Small intestine (tissue), 7 donors: ENCODE measurements at regions not wholly inside any gene's neighbourhood (a gene's known extent, or its start where the extent isn't known, plus 50 kb on each side); places are given as distances from the start of the nearest gene placed in this dataset.

Experiments
- DNase-seq, 2 donors: peaks; one replicate each; pipeline versions ENCODE4 v3.0.0 to v3.0.0-alpha.2; 2013
- FAIRE-seq: peaks from 2 replicates; lab custom pipeline; 2012; peaks lifted over from hg19 to GRCh38; lab: Jason Lieb, UNC
- H3K27ac ChIP-seq, 3 donors: one replicate each; pipeline ENCODE4 v1.5.1; 2013; ENCODE audit warnings: low read length in 2 of 3, mild to moderate bottlenecking in 2 of 3, control low read depth in 1 of 3, inconsistent platforms in 1 of 3, low read depth in 1 of 3, moderate library complexity in 1 of 3
- H3K27me3 ChIP-seq, 3 donors: one replicate each; pipeline ENCODE4 v1.6.1; 2013; ENCODE audit warnings: low read length in 3 of 3, inconsistent platforms in 1 of 3; ENCODE audit not compliant: control insufficient read depth in 3 of 3, insufficient read depth in 3 of 3
- H3K36me3 ChIP-seq, 3 donors: one replicate each; pipeline ENCODE4 v1.6.1; 2013; ENCODE audit warnings: low read length in 3 of 3, inconsistent platforms in 1 of 3, low read depth in 1 of 3, mild to moderate bottlenecking in 1 of 3, moderate library complexity in 1 of 3; ENCODE audit not compliant: control insufficient read depth in 3 of 3, insufficient read depth in 2 of 3
- H3K4me1 ChIP-seq, 3 donors: one replicate each; pipeline ENCODE4 v1.6.1; 2013; ENCODE audit warnings: low read length in 2 of 3, inconsistent platforms in 1 of 3, low read depth in 1 of 3, mild to moderate bottlenecking in 1 of 3, moderate library complexity in 1 of 3; ENCODE audit not compliant: control insufficient read depth in 3 of 3, insufficient read depth in 2 of 3
- H3K4me3 ChIP-seq, 3 donors: one replicate each; pipeline ENCODE4 v1.5.1; 2013; ENCODE audit warnings: low read length in 3 of 3, control low read depth in 1 of 3, inconsistent platforms in 1 of 3, low read depth in 1 of 3, mild to moderate bottlenecking in 1 of 3, moderate library complexity in 1 of 3
- H3K9me3 ChIP-seq, 2 donors: one replicate each; pipeline ENCODE4 v1.6.1; 2013; ENCODE audit warnings: low read depth in 1 of 2, low read length in 1 of 2; ENCODE audit not compliant: control insufficient read depth in 2 of 2, insufficient read depth in 1 of 2
- WGBS, 3 donors: extraction: QIAGEN DNeasy Blood & Tissue Kit; methylation state at CpG; one replicate each; pipeline ENCODE4 v1.1.7; 2013; 5-methylcytosine and 5-hydroxymethylcytosine counted together
- donor health status: healthy with polysubstance abuse.
- donor health status: control.
- donor health status: control.
- donor health status: Bipolar disorder and iron deficiency.
- donor health status: healthy.

DNA sequence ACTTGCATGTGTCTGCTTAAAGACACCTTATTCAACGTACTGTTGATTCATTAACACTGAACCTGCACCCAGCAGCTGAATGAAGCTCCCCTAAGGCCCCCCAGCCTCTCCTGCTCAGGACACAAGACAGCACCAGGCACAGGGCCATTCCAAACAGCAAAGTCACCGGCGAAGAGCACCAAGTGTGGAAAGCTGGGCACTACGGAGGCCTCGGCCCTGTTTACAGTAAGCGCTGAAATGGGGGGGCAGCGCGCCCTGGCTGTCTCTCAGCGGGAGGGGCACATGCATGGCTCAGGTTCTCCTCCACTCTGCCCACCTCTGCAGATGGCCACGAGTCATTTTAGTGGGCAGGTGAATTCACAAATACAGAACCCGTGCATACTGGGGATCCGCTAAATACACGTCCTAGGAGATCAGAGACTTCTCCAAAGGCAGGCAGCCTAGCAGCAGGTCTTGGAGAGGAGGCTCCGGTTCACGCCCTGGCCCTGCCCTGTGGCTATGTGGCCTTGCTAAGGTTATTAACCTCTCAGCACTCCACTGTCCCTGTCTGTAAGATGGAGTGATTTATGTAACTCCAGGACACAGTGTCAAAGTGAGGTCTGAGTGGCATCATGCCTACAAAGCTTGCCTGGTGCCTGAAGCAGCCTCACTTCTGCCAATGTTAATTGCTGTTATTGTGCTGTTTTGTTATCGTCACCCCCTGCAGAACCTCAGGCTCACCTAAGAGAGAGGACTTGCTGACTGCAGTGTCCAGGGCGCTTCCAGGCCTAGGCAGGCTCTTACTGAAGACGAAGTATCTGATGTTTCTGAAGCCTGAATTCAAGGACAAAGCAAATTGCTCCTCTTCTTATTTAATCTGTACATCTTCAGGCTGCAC, 207.4 kb upstream of the SOX1 start:
- H3K4me3 ChIP-seq, result no peak overlapping the region
- no peak for FAIRE-seq

GRCh38 chr13:111860231-111860552, 206.8 kb upstream of the SOX1 start:
- no peaks in the 10 kb centered on the region for H3K9me3 ChIP-seq
- no peaks in the 10 kb centered on the region for H3K4me1 ChIP-seq
- FAIRE-seq (no peak), DNase-seq (no peak)
- H3K36me3 ChIP-seq, result no peaks in the 10 kb centered on the region
- no peak overlapping the region for H3K27ac ChIP-seq
- peaks cover 0 to 2% (median 0%) of the 10 kb centered on the region in 3 donors for H3K27me3 ChIP-seq
- H3K4me3 ChIP-seq, result no peak overlapping the region
- WGBS, 3 donors, result 51 to 64% (median 61%) methylated on average over 3 of the region's 3 CpGs

More for the DNA sequence above, 207.4 kb upstream of the SOX1 start:
- no peak for DNase-seq
- H3K27me3 ChIP-seq, result peaks cover 0 to 2% (median 0%) of the 10 kb centered on the region in 3 donors
- H3K4me1 ChIP-seq, result no peaks in the 10 kb centered on the region
- H3K27ac ChIP-seq, result no peak overlapping the region
- no peaks in the 10 kb centered on the region for H3K9me3 ChIP-seq
- 73 to 77% (median 77%) methylated on average over 16 to 18 of the region's 18 CpGs for whole genome bisulfite sequencing, 3 donors
- H3K36me3 ChIP-seq, result no peaks in the 10 kb centered on the region

DNA sequence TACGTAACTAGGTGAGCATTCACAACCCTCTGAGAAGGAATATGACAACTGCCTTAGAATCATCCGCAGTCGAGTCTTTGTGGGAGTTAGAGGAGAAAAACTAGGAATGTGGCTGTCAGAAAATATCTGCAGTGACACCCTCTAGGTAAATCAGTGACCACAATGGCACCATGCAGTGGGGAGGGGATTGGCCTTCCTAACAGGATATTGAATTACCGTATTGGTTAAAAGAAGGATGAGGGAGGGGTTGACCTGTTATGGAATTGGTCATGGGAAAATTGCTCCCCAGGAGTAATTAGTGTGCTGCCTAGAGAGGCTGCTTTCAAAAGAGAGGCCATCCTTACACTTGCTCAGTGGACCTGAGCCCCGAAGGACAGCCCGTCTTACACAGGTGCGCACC, 205.6 kb upstream of the SOX1 start:
- FAIRE-seq (no peak), DNase-seq (no peak)
- 90 to 92% (median 91%) methylated on average over 7 of the region's 7 CpGs for WGBS, 3 donors
- no peaks in the 10 kb centered on the region for H3K36me3 ChIP-seq
- no peaks in the 10 kb centered on the region for H3K4me1 ChIP-seq
- H3K27me3 ChIP-seq, result peaks cover 0 to 2% (median 0%) of the 10 kb centered on the region in 3 donors
- no peaks in the 10 kb centered on the region for H3K9me3 ChIP-seq
- H3K4me3 ChIP-seq, result no peak overlapping the region
- H3K27ac ChIP-seq, result no peak overlapping the region

- DNase-seq, result no peak
- no peak for FAIRE-seq
- Histone ChIP-seq H3K4me3 (no peak overlapping the region), H3K9me3 (no peaks in the 10 kb centered on the region), H3K27ac (no peak overlapping the region), H3K27me3 (peaks cover 0 to 2% (median 0%) of the 10 kb centered on the region in 3 donors), H3K36me3 (no peaks in the 10 kb centered on the region), H3K4me1 (no peaks in the 10 kb centered on the region)
- WGBS, 3 donors, result 87 to 90% (median 89%) methylated on average over 13 of the region's 13 CpGs
These were observed 205.1 kb upstream of the SOX1 start for GRCh38 chr13:111861766-111862366.

DNA sequence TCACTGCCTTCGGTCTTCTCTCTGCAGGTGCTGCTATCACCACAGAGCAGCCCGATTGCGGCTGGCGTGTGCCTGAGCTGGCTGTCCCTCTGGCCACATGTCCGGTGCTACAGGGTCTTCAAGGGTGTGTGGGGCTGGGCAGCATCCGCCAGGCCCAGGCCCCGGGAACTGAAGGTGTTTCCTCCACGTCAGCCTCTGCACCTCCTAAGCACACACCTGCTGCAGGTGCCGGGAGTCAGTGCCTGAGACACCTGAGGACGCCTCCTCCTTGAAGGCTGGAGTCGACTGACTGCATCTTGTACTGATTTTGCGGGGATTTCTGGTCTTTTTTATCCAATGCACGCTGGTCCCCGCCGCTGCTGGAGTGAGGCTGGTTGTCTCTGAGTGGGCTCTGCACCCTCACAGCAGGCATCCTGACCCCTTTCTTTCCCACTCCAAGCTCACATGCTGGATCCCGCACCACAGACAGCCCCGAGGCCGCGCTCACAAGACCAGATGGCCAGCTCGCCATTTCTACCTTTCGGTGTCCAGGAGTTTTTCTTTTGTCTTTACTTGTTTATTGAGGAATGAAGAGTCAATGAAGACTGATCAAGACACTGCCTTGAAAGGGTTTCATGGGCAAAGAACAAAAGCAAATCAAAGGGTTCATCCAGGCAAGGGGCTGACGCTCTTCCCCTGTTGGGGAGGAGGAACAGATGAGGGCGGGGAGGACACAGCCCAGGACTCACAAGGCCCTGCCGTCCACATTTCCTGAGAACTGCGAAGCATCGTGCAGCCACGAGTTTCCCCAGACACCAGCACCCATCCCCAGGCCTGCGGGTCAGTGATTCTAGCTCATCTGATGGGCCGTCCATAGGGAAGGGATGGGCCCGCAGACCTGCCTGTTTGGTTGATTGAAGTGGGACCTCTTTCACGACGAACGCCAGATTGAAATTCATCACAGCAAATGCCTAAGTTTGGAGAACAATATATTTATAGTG, 203.8 kb upstream of the SOX1 start:
- WGBS, 3 donors, result 83 to 87% (median 86%) methylated on average over 33 of the region's 33 CpGs
- H3K27me3 ChIP-seq, result no peaks in the 10 kb centered on the region
- no peak overlapping the region for H3K4me3 ChIP-seq
- FAIRE-seq (no peak), DNase-seq (no peak)
- H3K9me3 ChIP-seq, result no peaks in the 10 kb centered on the region
- no peak overlapping the region for H3K27ac ChIP-seq
- no peaks in the 10 kb centered on the region for H3K36me3 ChIP-seq
- no peaks in the 10 kb centered on the region for H3K4me1 ChIP-seq

GRCh38 chr13:111864566-111864965, 202.4 kb upstream of the SOX1 start:
- no peaks in the 10 kb centered on the region for H3K27me3 ChIP-seq
- no peak overlapping the region for H3K27ac ChIP-seq
- no peaks in the 10 kb centered on the region for H3K36me3 ChIP-seq
- 88 to 92% (median 90%) methylated on average over 12 of the region's 12 CpGs for WGBS, 3 donors
- no peak for FAIRE-seq
- no peak for DNase-seq
- no peak overlapping the region for H3K4me3 ChIP-seq
- no peaks in the 10 kb centered on the region for H3K4me1 ChIP-seq
- H3K9me3 ChIP-seq, result no peaks in the 10 kb centered on the region

GRCh38 chr13:111865046-111865445, 201.9 kb upstream of the SOX1 start:
- Histone ChIP-seq H3K27ac (no peak overlapping the region), H3K36me3 (no peaks in the 10 kb centered on the region), H3K4me1 (no peaks in the 10 kb centered on the region), H3K4me3 (no peak overlapping the region), H3K9me3 (no peaks in the 10 kb centered on the region), H3K27me3 (no peaks in the 10 kb centered on the region)
- FAIRE-seq (no peak), DNase-seq (no peak)
- 55 to 62% (median 62%) methylated on average over 7 of the region's 7 CpGs for WGBS, 3 donors

- FAIRE-seq (no peak), DNase-seq (no peak)
- Histone ChIP-seq H3K27me3 (no peaks in the 10 kb centered on the region), H3K27ac (no peak overlapping the region), H3K9me3 (no peaks in the 10 kb centered on the region), H3K36me3 (no peaks in the 10 kb centered on the region), H3K4me3 (no peak overlapping the region), H3K4me1 (no peaks in the 10 kb centered on the region)
- 71 to 83% (median 83%) methylated on average over 8 of the region's 8 CpGs for WGBS, 3 donors
These were observed 201.1 kb upstream of the SOX1 start for GRCh38 chr13:111865826-111866225.
